Stomach (tissue), 8 donors: ENCODE measurements at regions not wholly inside any gene's neighbourhood (a gene's known extent, or its start where the extent isn't known, plus 50 kb on each side); places are given as distances from the start of the nearest gene placed in this dataset.

Source experiments
- DNase-seq, 2 donors: peaks; one replicate each; pipeline versions ENCODE4 v3.0.0 to v3.0.0-alpha.2; 2013 to 2019
- H3K27ac ChIP-seq, 5 donors: fragments of 200-600 bp in 4 of 5; sonication (generic) in 4 of 5; one replicate each; pipeline ENCODE4 v1.5.1; 2013 to 2019; ENCODE audit warnings: mild to moderate bottlenecking in 1 of 5, moderate library complexity in 1 of 5
- H3K27me3 ChIP-seq, 3 donors: fragments of 200-600 bp; sonication (generic); one replicate each; pipeline ENCODE4 v1.5.1; 2017 to 2019; ENCODE audit warnings: mixed run types in 1 of 3
- H3K36me3 ChIP-seq, 4 donors: fragments of 200-600 bp; sonication (generic); 1 replicate in 3 of 4; 2 replicates in 1 of 4; pipeline ENCODE4 v1.5.1; 2016 to 2019
- H3K4me1 ChIP-seq, 4 donors: fragments of 200-600 bp; sonication (generic); one replicate each; pipeline ENCODE4 v1.5.1; 2016 to 2019
- H3K4me3 ChIP-seq, 4 donors: fragments of 200-600 bp; sonication (generic) in 3 of 4; one replicate each; pipeline ENCODE4 v1.5.1; 2016 to 2019; ENCODE audit warnings: mild to moderate bottlenecking in 1 of 4
- H3K9me3 ChIP-seq, 4 donors: fragments of 200-600 bp; sonication (generic); one replicate each; pipeline ENCODE4 v1.5.1; 2016 to 2019
- CTCF ChIP-seq, 7 experiments: fragments of 450-650 bp in 4 of 7; fragments of 200-600 bp in 3 of 7; sonication (generic) in 3 of 7; IDR thresholded peaks; one replicate each; pipeline ENCODE4 v1.5.1; 2016 to 2019; ENCODE audit warnings: antibody characterized with exemption in 7 of 7, control low read depth in 2 of 7, mild to moderate bottlenecking in 1 of 7
- EP300 ChIP-seq: sonication (generic); formaldehyde crosslinking; IDR thresholded peaks from one replicate; pipeline ENCODE4 v1.6.1; 2017; ENCODE audit warnings: antibody characterized with exemption
- POLR2A ChIP-seq, 4 donors: fragments of 450-650 bp; IDR thresholded peaks; one replicate each; pipeline ENCODE4 v1.6.1; 2016; ENCODE audit warnings: antibody characterized with exemption in 4 of 4, control low read depth in 2 of 4, mild to moderate bottlenecking in 1 of 4, moderate library complexity in 1 of 4
- POLR2AphosphoS5 ChIP-seq, 3 donors: sonication (generic); formaldehyde crosslinking; IDR thresholded peaks; one replicate each; pipeline ENCODE4 v1.6.1; 2016; ENCODE audit warnings: antibody characterized with exemption in 3 of 3
- WGBS, 5 donors: extraction: QIAGEN DNeasy Blood & Tissue Kit in 3 of 5; methylation state at CpG; one replicate each; pipeline versions ENCODE4 v1.1.5 to v1.1.7; 2013 to 2018; 5-methylcytosine and 5-hydroxymethylcytosine counted together
- intact Hi-C: fragments of 100-400 bp; cut with DNase I; formaldehyde crosslinking; loops from one replicate; pipeline ENCODE4 v1.15.1; 2023; ENCODE audit warnings: low total_unique reads
- donor health status: healthy with polysubstance abuse.
- donor health status: Bipolar disorder and iron deficiency.
- donor health status: healthy.

GRCh38 chr2:66755974-66756373, 321.0 kb downstream of the MEIS1 start:
- intact Hi-C loops, result no loop called here
- H3K27me3 ChIP-seq, result no peaks in the 10 kb centered on the region
- no peak for TF ChIP-seq CTCF (IDR thresholded peaks at IDR 0.05)
- no peak for TF ChIP-seq POLR2A (IDR thresholded peaks at IDR 0.05)
- TF ChIP-seq POLR2AphosphoS5 (IDR thresholded peaks at IDR 0.05), result no peak
- no peak for TF ChIP-seq EP300

DNA sequence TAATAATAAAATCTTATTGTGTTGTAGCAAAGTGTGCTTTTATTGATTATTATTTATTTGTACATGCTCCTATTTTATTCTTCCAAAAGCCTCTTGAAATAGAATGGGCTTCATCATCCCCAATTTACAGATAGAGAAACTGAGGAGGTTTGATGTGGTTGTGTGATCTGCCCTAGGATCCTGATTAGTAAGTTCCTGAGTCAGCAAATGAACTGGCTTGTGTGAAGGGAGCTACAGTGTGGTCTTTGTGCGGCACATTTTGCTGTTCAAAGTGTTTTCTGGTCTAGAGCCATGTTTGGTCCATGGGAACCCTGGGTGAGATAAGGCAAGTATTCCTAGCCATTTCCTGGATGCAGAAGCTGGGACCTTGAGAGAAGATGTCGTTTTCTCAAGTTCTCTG, 326.9 kb downstream of the MEIS1 start:
- no peaks in the 10 kb centered on the region for H3K36me3 ChIP-seq
- intact Hi-C loops, result no loop called here
- DNase-seq, result no peak
- H3K9me3 ChIP-seq, result no peaks in the 10 kb centered on the region
- no peak for TF ChIP-seq EP300
- TF ChIP-seq CTCF (IDR thresholded peaks at IDR 0.05), result no peak
- WGBS, 5 donors, result 79 to 97% (median 88%) methylated on average over 2 of the region's 2 CpGs
- no peaks in the 10 kb centered on the region for H3K4me1 ChIP-seq
- H3K27ac ChIP-seq, result no peak overlapping the region
- no peaks in the 10 kb centered on the region for H3K27me3 ChIP-seq
- H3K4me3 ChIP-seq, result no peak overlapping the region

More at GRCh38 chr2:66755974-66756373, 321.0 kb downstream of the MEIS1 start:
- no peaks in the 10 kb centered on the region for H3K9me3 ChIP-seq
- H3K27ac ChIP-seq, result no peak overlapping the region
- no peak overlapping the region for H3K4me3 ChIP-seq
- DNase-seq, result no peak
- no peaks in the 10 kb centered on the region for H3K36me3 ChIP-seq
- H3K4me1 ChIP-seq, result peaks cover 0 to 15% (median 7%) of the 10 kb centered on the region in 4 donors
- 50 to 78% (median 55%) methylated on average over 1 of the region's 1 CpG for WGBS, 5 donors

DNA sequence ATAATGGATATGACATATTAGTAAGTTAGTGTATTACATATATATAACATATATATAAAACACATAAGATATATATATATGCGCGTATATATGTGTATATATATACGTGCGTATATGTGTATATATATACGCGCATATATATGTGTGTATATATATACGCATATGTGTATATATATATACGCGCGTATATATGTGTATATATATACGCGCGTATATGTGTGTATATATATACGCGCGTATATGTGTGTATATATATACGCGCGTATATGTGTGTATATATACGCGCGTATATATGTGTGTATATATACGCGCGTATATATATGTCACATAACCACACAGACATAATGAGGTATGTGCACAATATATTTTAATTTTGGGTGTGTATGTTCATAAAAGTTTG, 327.8 kb downstream of the MEIS1 start:
- no peak overlapping the region for H3K4me3 ChIP-seq
- DNase-seq, result no peak
- TF ChIP-seq CTCF (IDR thresholded peaks at IDR 0.05), result no peak
- TF ChIP-seq POLR2A (IDR thresholded peaks at IDR 0.05), result no peak
- TF ChIP-seq POLR2AphosphoS5 (IDR thresholded peaks at IDR 0.05), result no peak
- TF ChIP-seq EP300, result no peak
- H3K27ac ChIP-seq, result no peak overlapping the region
- intact Hi-C loops, result no loop called here
- H3K27me3 ChIP-seq, result no peaks in the 10 kb centered on the region
- H3K9me3 ChIP-seq, result no peaks in the 10 kb centered on the region
- no peaks in the 10 kb centered on the region for H3K4me1 ChIP-seq
- WGBS, 5 donors, result 73 to 91% (median 83%) methylated on average over 25 of the region's 25 CpGs
- no peaks in the 10 kb centered on the region for H3K36me3 ChIP-seq

- no peaks in the 10 kb centered on the region for H3K36me3 ChIP-seq
- no peak for TF ChIP-seq POLR2A (IDR thresholded peaks at IDR 0.05)
- no peak for TF ChIP-seq CTCF (IDR thresholded peaks at IDR 0.05)
- no peak for TF ChIP-seq POLR2AphosphoS5 (IDR thresholded peaks at IDR 0.05)
- TF ChIP-seq EP300, result no peak
- intact Hi-C loops, result no loop called here
- no peak overlapping the region for H3K4me3 ChIP-seq
- H3K27ac ChIP-seq, result no peak overlapping the region
- H3K27me3 ChIP-seq, result no peaks in the 10 kb centered on the region
- 91 to 96% (median 93%) methylated on average over 3 of the region's 3 CpGs for WGBS, 5 donors
- H3K4me1 ChIP-seq, result no peaks in the 10 kb centered on the region
- DNase-seq, result no peak
- H3K9me3 ChIP-seq, result no peaks in the 10 kb centered on the region
Observed at GRCh38 chr2:66766582-66766981, 331.7 kb downstream of the MEIS1 start.
